CD4-positive, alpha-beta T cell treated with Interleukin-15 for 1 hour (primary cell): ENCODE measurements at regions not wholly inside any gene's neighbourhood (a gene's known extent, or its start where the extent isn't known, plus 50 kb on each side); places are given as distances from the start of the nearest gene placed in this dataset.

ENCODE experiments used
- DNase-seq: peaks from one replicate; pipeline ENCODE4 v3.0.0-alpha.2; 2020

DNA sequence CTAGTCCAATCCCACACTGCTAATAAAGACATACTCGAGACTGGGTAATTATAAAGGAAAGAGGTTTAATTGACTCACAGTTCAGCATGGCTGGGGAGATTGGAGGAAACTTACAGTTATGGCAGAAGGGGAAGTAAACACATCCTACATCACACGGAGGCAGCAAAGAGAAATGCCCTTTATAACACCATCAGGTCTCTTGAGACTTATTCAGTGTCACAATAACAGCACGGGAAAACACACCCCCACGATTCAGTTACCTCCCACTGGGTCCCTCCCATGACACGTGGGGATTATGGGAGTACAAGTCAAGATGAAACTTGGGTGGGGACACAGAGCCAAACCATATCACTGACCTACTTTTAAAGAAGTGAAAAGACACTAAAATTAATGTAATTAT lies 1130.4 kb upstream of the SLC10A2 start:
- no peak for DNase-seq

DNA sequence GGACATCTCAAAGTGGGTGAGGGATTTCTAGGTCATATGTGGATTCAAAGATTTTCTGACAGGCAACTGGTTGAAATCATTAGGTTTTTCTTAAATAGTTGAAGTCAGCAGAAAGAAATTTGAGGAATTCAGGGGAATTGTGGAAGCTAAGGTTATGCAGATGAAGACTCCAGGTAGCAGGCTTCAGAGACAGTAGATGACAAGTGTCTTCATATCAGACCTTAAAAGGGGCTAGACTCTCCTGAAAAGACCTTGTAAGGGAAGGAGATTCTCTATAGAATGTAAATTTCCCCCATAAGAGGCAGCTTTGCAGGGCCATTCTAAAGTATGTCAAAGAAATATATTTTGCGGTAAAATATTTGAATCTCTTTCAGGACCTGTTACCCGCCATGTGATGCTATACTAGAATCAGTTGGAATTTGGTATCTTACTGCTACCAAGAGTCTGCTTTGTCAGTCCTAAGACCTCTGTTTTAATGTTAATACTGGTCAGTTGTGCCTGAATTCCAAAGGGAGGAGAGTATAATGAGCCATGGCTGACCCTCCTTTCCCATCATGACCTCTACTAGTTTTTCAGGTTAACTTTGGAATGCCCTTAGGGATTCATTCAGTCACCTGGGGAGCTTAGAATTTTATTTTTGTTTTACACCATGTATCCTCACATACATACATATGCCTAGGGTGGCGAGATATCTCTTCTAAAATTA lies 1115.5 kb upstream of the SLC10A2 start:
- DNase-seq, result no peak

DNA sequence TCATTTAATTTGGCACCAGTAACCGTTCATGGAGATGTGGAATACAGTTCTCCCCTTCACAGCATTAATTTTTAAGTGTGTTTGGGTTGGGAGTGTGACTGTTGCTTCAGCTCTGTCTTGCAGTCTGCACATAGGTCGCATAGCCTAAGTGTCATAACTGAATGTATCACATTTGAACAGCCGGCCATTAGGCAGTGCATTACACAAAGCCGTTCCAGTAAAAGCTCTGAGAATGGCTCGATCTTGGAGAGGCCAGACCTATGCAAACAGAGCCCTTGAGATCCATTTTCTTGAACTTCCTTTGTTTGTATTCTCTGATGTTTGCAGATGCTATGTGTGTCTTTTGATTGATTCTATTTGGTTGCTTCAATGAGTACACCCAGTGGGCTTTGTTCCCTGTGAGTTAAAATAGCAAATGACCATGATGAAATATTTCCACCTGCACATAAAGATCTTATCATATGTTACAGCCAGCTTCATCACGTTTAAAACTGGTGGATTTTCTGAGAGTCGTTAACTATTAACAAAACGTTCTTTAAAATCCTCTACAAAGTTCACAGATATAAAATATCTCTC lies 1104.9 kb upstream of the SLC10A2 start:
- DNase-seq, result no peak

DNA sequence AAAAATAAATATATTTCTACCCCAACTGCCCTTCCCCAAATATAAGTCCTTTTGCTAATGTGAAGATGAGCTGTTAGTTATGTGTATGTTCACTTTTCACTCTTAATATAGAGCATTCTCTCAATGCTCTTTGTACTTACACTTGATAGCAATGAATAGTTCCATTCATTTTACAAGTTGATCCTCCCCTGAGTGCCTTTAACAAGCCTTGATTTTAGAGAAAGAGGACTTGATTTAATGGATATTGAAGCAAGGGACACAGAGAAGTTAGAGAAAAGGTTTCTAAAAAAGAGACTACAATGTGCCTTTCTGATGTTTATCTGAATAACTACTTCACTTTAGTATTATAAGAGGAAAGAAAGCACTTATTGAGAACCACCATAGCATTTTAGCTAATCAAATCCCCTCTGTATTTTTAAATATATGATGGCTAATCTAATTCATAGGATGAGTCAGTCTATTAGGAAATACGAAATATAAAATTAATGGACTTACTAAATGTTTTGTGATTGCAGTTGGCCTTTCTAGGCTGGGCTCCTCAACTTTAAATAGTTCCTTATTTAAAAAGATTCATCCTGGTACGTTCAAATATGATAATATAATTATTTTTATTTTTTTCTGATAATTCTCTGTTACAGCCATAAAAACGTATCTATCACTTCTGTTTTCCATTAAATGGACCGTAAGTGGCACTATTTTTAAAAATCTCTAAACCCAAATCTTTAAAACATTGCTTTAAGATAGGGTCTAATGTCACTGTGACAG lies 1097.8 kb upstream of the SLC10A2 start:
- no peak for DNase-seq

DNA sequence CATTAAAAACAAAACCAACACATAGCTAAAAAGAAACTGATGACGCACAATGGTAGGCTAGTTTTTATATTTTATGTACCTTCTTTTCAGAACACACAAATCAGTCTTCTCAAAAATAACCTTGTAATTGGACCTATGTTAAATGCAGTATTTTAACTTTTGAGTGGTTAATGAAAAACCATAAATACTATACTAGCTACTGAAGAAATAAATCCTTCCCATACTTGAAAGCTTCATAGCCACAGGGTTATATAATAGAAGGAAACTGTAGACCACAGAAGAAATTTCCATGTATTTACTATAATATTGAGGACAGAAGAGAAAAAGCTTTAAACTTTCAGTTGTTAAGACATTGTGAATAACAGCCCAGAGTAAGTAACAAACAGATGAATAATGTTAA lies 1094.3 kb upstream of the SLC10A2 start:
- no peak for DNase-seq

GRCh38 chr13:104143760-104144416 lies 1077.7 kb upstream of the SLC10A2 start:
- no peak for DNase-seq

DNA sequence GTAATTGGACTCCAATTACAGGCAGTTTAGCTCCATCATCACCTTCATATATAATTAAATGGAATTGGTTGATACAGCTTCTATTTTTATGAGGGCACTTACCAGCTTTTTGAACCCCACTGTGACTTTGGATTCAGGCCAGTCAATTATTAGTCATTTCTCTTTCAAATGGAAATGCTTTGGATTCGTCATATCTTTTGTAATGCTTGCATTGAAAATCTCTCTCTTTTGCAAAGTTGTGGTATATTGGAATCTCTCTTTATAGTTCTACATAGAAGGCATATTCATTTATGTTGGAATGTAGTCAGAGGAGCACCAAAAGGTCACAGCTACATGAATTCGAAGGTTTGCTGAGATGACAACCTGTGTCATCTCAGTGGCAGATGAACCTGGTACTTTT lies 1074.3 kb upstream of the SLC10A2 start:
- no peak for DNase-seq

DNA sequence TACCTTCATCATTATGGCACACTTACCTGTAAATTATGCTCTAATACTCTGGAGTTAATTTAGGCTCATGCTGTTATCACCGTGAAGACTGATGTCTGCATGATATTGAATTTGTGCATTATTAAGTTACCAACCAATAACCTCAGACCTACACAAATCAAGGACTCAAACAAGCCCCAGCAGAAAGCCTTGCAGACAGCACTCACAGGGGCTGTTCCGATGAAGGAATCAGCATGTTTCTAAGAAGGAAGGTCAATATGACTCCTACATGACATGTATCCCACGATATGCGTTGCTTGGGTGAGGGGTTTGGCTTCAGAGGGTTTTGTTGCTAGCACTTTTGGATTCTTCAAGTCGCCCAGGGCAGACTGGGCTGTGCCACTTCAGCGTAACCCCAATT lies 1071.2 kb upstream of the SLC10A2 start:
- no peak for DNase-seq

DNA sequence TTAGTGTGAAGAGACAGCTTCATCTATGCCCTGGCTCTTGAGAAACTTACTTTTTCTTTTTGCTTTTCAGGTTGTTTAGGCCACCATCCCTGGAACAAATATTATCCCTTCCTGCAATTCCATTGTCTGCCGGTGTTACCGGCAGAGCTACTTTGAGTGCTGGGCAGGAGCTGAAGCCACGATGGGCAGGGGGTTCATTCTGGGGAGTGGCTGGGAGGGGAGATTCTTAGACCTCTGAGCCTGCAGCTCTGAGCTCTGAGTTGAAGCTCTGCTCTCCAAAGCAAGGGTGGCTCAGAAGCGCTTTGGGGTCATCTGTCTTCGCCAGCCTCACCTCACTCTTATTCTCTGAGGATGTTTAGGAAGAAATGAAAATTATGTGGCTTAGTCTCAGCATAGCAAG lies 1066.6 kb upstream of the SLC10A2 start:
- no peak for DNase-seq

DNA sequence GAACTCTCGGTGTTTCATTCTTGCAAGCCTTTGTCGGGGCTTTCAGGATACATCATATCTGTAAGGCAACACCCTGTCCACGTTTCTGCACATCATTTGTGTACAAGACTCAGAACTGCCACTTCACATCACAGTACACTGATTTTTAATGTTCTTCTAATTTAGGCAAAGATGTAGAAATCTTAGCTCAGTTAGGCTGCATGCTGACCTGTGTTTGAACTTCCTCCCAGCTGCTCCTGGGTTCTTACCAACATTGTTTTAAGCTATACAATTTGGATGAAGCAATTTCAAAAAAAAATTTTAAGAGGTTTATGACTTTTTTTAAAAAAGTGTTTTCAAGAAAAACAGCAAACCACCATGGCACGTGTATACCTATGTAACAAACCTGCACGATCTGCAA lies 1047.9 kb upstream of the SLC10A2 start:
- DNase-seq, result no peak

- DNase-seq, result no peak
These were observed 1044.8 kb upstream of the SLC10A2 start for GRCh38 chr13:104111031-104111430.

- no peak for DNase-seq
These were observed 1040.6 kb upstream of the SLC10A2 start for GRCh38 chr13:104106705-104107393.

DNA sequence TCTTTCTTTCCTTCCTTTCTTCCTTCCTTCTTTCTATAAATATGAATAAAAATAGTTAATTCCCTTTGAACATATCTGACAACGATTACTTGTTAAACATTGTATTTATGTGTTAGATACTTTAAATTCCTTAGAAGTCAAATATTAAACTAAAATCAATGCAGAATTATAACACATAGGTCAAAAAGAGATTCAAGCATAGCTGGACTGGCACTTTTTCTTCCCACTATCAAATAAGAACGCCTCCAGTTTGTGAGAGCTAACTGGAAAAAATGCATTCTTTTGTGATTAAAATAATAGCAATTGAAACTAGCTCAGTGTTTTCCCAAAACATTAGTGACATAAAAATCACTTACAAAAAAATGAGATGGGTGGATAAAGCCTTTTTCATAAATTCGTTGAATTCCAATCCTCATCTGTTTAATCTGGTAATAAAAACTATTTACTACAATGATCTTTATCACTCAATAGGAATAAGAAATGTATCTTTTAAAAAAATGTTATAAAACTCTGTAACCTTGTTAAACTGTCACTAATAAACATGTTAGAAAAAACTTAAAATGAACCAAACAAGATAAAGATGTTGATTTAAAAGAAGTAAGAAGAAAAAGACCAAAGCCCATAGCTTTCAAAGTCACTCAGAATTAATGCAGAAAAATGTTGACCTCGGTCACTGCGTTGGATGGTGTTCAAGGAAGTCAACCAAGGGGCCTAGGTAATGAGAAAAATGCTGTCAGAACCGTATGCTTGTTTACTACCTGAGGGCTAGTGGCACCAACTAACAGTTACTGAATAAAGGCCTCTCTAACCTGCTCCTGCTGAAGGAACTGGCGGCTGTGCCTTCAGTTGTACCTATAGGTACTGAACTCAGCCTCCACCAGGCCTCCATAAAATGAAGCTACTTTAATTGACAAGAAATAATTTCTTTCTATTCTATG lies 1039.5 kb upstream of the SLC10A2 start:
- DNase-seq, result no peak

- DNase-seq, result no peak
These were observed 1033.5 kb upstream of the SLC10A2 start for GRCh38 chr13:104099750-104100149.

- no peak for DNase-seq
These were observed 1032.2 kb upstream of the SLC10A2 start for GRCh38 chr13:104098421-104098820.

DNA sequence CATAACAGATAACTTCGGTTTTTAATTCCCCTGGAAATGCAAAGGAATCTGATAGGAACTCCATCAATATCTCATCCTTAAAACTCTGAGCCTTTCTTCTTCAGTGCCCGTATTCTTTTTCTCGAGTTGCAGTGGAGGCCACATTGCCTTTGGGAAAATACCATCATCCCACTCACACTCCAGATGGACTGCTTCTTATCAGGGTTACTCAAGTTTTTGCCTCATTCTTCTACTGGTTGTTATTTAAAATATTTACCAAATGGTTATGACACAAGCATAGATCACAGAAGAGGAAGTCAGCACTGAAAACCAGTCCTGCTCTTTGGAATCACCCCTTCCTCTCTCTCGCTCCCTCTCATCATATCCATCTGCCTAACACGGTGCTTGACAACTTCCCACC lies 1020.5 kb upstream of the SLC10A2 start:
- DNase-seq, result no peak

DNA sequence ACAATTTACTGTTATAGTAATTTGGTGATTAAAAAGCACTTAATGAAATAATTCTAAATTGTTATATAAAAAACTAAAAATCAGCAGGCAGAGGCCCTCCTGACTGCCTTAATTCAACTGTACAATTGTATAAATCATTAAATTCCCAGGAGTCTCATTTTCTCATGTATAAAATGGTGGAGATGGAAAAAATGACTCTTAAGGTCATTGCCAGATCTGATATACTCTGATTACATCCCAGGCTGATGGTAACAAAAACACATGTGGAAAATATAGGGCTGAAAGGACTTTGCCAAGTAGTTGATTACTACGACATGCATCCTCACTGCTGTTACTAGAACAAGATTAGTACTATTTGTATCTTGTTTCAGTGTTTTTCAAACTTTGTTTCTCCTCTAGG lies 1020.0 kb upstream of the SLC10A2 start:
- DNase-seq, result no peak

DNA sequence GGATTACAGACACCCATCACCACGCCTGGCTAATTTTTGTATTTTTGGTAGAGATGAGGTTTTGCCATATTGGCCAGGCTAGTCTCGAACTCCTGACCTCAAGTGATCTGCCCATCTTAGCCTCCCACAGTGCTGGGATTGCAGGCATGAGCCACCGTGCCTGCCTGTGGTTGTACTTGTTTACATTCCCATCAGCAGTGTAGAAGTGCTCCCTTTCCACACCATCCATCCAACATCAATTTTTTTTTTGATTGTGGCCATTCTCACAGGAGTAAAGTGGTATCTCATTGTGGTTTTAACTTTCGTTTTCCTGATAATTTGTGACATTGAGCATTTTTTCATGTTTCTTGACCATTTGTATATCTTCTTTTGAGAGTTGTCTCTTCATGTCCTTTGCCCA lies 1019.4 kb upstream of the SLC10A2 start:
- DNase-seq, result no peak

GRCh38 chr13:104074326-104074725 lies 1008.1 kb upstream of the SLC10A2 start:
- DNase-seq, result no peak

DNA sequence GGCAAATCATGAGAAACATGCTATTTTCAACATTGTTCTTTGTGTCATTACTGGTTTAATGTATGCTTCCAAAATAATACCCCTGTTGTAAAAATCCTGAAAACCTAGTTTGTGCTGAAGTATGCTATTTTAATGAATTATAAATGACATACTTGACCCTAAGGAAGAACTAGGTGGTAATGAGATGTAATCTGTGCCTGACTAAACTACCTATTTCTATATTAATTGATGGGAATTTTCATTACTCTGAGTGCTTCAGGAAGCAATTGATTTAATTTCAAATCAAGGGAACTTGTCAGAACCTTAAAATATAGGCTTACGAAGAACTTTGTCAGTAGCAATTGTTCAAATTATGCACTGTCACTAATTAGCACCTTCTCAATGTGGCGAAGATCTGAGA lies 1005.6 kb upstream of the SLC10A2 start:
- DNase-seq, result no peak

DNA sequence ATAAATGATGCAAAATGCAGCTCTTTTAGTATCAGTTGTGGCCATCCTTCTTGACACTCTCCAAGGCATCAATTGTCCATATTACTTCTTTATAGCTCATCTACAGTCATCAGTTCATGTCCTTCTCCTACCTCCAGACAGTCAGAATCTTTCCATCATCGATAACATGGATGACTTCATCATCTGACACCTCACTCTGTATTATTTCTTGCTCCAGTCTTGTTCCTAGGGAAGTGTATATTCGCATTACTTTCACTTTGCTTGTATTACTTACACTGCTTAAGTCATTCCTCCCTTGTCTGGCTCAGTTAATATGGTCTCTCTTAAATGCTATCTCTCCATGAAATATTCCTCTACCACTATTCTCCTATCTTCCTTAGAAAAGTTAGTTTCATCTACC lies 999.1 kb upstream of the SLC10A2 start:
- DNase-seq, result no peak

GRCh38 chr13:104057861-104058260 lies 991.6 kb upstream of the SLC10A2 start:
- DNase-seq, result no peak
